Sigmoid colon (tissue), 6 donors: ENCODE measurements at regions not wholly inside any gene's neighbourhood (a gene's known extent, or its start where the extent isn't known, plus 50 kb on each side); places are given as distances from the start of the nearest gene placed in this dataset.

Source experiments
- DNase-seq: peaks from one replicate; pipeline ENCODE4 v3.0.0-alpha.2; 2019
- H3K27ac ChIP-seq, 4 donors: fragments of 200-600 bp; sonication (generic); one replicate each; pipeline ENCODE4 v1.5.1; 2016 to 2019; ENCODE audit warnings: mild to moderate bottlenecking in 1 of 4
- H3K27me3 ChIP-seq, 3 donors: fragments of 200-600 bp; sonication (generic); one replicate each; pipeline ENCODE4 v1.5.1; 2019; ENCODE audit warnings: mild to moderate bottlenecking in 1 of 3
- H3K36me3 ChIP-seq, 4 donors: fragments of 200-600 bp; sonication (generic); one replicate each; pipeline ENCODE4 v1.5.1; 2016 to 2019
- H3K4me1 ChIP-seq, 4 donors: fragments of 200-600 bp; sonication (generic); one replicate each; pipeline ENCODE4 v1.5.1; 2017 to 2019
- H3K4me3 ChIP-seq, 4 donors: fragments of 200-600 bp; sonication (generic); one replicate each; pipeline ENCODE4 v1.5.1; 2017 to 2019; ENCODE audit warnings: mild to moderate bottlenecking in 2 of 4, moderate library complexity in 1 of 4
- H3K9me3 ChIP-seq, 4 donors: fragments of 200-600 bp in 3 of 4; sonication (generic) in 3 of 4; one replicate each; pipeline versions ENCODE4 v1.5.1 to v1.6.1; 2013 to 2019
- EP300 ChIP-seq, 4 donors: sonication (generic); formaldehyde crosslinking; IDR thresholded peaks; one replicate each; pipeline ENCODE4 v1.6.1; 2017; ENCODE audit warnings: antibody characterized with exemption in 4 of 4
- POLR2A ChIP-seq, 2 donors: fragments of 450-650 bp; IDR thresholded peaks; one replicate each; pipeline ENCODE4 v1.6.1; 2016; ENCODE audit warnings: antibody characterized with exemption in 2 of 2, mild to moderate bottlenecking in 2 of 2, moderate library complexity in 2 of 2
- POLR2AphosphoS5 ChIP-seq, 4 donors: sonication (generic); formaldehyde crosslinking; IDR thresholded peaks; one replicate each; pipeline ENCODE4 v1.6.1; 2017; ENCODE audit warnings: antibody characterized with exemption in 4 of 4
- WGBS, 2 donors: extraction: QIAGEN DNeasy Blood & Tissue Kit; methylation state at CpG; one replicate each; pipeline ENCODE4 v1.1.7; 2013; 5-methylcytosine and 5-hydroxymethylcytosine counted together
- intact Hi-C: fragments of 100-400 bp; cut with DNase I; formaldehyde crosslinking; loops from one replicate; pipeline ENCODE4 v1.15.1; 2023
- TF ChIP-seq, protein P1 (sequence below), 4 experiments: fragments of 450-650 bp in 3 of 4; fragments of 200-600 bp in 1 of 4; IDR thresholded peaks; one replicate each; pipeline ENCODE4 v1.5.1; 2016 to 2019; ENCODE audit warnings: antibody characterized with exemption in 4 of 4, mild to moderate bottlenecking in 3 of 4, moderate library complexity in 2 of 4
- donor health status: healthy with polysubstance abuse.
- donor health status: healthy.

DNA sequence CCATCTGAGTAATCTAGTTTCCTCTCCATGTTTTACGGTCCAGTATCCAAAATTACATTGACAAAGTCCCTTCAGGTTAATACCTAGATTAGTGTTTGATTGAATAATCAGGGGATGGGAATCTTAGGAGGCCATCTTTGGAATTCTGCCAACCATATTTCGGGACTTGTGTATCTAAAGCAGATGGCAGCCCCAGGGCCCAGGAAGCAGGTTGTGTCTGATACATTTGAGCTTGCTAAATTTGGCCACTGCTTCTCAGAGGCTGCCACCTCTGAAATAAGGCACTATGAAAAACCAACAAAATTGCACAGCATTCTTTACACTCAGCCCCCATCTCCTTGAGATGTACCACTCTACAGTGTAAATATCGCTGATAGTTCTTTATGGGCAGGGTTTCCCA lies 102.1 kb downstream of the ASB9 start:
- no peaks in the 10 kb centered on the region for H3K4me1 ChIP-seq
- DNase-seq: no peak
- H3K36me3 ChIP-seq: no peaks in the 10 kb centered on the region
- no peak overlapping the region for H3K4me3 ChIP-seq
- no peaks in the 10 kb centered on the region for H3K9me3 ChIP-seq
- H3K27ac ChIP-seq: no peak overlapping the region
- TF ChIP-seq, protein P1, sequence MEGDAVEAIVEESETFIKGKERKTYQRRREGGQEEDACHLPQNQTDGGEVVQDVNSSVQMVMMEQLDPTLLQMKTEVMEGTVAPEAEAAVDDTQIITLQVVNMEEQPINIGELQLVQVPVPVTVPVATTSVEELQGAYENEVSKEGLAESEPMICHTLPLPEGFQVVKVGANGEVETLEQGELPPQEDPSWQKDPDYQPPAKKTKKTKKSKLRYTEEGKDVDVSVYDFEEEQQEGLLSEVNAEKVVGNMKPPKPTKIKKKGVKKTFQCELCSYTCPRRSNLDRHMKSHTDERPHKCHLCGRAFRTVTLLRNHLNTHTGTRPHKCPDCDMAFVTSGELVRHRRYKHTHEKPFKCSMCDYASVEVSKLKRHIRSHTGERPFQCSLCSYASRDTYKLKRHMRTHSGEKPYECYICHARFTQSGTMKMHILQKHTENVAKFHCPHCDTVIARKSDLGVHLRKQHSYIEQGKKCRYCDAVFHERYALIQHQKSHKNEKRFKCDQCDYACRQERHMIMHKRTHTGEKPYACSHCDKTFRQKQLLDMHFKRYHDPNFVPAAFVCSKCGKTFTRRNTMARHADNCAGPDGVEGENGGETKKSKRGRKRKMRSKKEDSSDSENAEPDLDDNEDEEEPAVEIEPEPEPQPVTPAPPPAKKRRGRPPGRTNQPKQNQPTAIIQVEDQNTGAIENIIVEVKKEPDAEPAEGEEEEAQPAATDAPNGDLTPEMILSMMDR (IDR thresholded peaks at IDR 0.05): no peak
- TF ChIP-seq POLR2A (IDR thresholded peaks at IDR 0.05) (no peak), POLR2AphosphoS5 (IDR thresholded peaks at IDR 0.05) (no peak), EP300 (IDR thresholded peaks at IDR 0.05) (no peak)
- no peaks in the 10 kb centered on the region for H3K27me3 ChIP-seq
- 93 to 96% methylated on average over 3 of the region's 3 CpGs for WGBS, 2 donors
- intact Hi-C loops: no loop called here

DNA sequence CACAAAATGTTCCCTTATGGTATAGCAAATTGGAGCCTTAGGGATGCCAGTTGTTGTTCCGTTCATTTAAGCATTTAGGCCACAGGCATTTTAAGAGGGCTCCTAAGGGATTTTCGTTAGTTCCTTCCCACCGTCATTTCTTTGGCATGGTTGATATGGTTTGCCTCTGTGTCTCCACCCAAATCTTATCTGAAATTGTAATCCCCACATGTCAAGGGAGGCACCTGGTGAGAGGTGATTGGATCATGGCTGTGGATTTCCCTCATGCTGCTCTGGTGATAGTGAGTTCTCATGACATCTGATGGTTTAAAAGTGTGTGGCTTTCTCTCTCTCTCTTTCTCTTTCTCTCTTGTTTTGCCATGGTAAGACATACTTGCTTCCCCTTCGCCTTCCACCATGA lies 104.1 kb downstream of the ASB9 start:
- no peaks in the 10 kb centered on the region for H3K27me3 ChIP-seq
- DNase-seq: no peak
- no peak overlapping the region for H3K4me3 ChIP-seq
- H3K27ac ChIP-seq: no peak overlapping the region
- intact Hi-C loops: no loop called here
- WGBS, 2 donors: 90 to 97% methylated on average over 4 of the region's 4 CpGs
- no peaks in the 10 kb centered on the region for H3K36me3 ChIP-seq
- no peaks in the 10 kb centered on the region for H3K9me3 ChIP-seq
- TF ChIP-seq EP300 (IDR thresholded peaks at IDR 0.05): no peak
- TF ChIP-seq, protein P1 (IDR thresholded peaks at IDR 0.05): no peak
- TF ChIP-seq POLR2A (IDR thresholded peaks at IDR 0.05): no peak
- TF ChIP-seq POLR2AphosphoS5 (IDR thresholded peaks at IDR 0.05): no peak
- H3K4me1 ChIP-seq: no peaks in the 10 kb centered on the region

DNA sequence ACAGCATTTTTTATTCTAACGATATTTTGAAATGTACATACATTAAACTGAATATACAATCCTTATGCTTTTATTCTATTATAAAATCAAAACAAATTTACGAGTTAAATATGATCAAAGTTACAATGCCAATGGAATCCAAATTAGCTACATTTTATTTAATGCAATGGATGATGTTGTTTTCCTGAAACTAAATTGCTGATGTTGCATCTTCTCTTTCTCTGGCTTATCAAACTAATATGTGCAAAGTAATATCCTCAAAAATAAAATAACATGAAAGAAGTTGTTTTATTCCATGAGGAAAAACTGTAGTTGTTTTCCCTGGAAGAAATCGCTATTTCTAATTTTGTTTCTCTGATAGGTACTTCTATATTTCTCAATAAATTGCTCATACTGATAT lies 106.8 kb downstream of the ASB9 start:
- intact Hi-C loops: no loop called here
- H3K27ac ChIP-seq: no peak overlapping the region
- WGBS, 2 donors: 91 to 94% methylated on average over 3 of the region's 3 CpGs

DNA sequence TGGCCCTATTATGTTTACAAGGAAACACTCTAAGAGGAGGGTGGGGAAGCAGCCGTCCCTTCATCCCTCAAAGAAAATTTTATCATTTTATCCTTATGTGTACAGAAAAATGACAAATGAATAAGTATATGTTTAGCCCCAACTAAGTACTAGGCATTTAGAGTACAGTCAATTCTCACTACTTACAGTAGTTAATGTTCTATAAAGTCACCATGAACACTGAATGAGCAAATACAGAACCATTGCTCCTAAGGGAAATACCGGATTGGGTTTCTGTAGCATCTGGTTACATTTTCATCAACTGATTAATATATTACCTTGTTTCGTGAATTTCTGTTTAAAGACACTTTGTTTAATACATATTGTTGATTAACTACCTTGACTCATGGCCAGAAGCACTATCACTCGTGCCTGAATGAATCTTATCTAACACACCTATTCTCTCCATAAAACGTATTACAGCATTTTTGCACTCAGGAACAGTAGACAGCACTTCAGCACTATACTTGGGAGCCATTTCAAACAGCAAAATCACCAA lies 109.3 kb downstream of the ASB9 start:
- intact Hi-C loops: no loop called here
- DNase-seq: no peak
- 31 to 65% methylated on average over 5 of the region's 5 CpGs for WGBS, 2 donors
- Histone ChIP-seq H3K9me3 (no peaks in the 10 kb centered on the region), H3K4me1 (no peaks in the 10 kb centered on the region), H3K36me3 (no peaks in the 10 kb centered on the region), H3K27me3 (no peaks in the 10 kb centered on the region), H3K27ac (no peak overlapping the region), H3K4me3 (no peak overlapping the region)
- TF ChIP-seq EP300 (IDR thresholded peaks at IDR 0.05) (no peak), POLR2AphosphoS5 (IDR thresholded peaks at IDR 0.05) (no peak), POLR2A (IDR thresholded peaks at IDR 0.05) (no peak)
- TF ChIP-seq, protein P1 (IDR thresholded peaks at IDR 0.05): no peak

More for the DNA sequence above, 106.8 kb downstream of the ASB9 start:
- no peaks in the 10 kb centered on the region for H3K36me3 ChIP-seq
- DNase-seq: no peak
- H3K4me1 ChIP-seq: no peaks in the 10 kb centered on the region
- H3K4me3 ChIP-seq: no peak overlapping the region
- no peaks in the 10 kb centered on the region for H3K27me3 ChIP-seq
- TF ChIP-seq POLR2AphosphoS5 (IDR thresholded peaks at IDR 0.05): no peak
- TF ChIP-seq EP300 (IDR thresholded peaks at IDR 0.05): no peak
- no peak for TF ChIP-seq POLR2A (IDR thresholded peaks at IDR 0.05)
- TF ChIP-seq, protein P1 (IDR thresholded peaks at IDR 0.05): no peak
- no peaks in the 10 kb centered on the region for H3K9me3 ChIP-seq
